ENCODE measurements at regions not wholly inside any gene's neighbourhood (a gene's known extent, or its start where the extent isn't known, plus 50 kb on each side); places are given as distances from the start of the nearest gene placed in this dataset.
A peak's percentile ranks its signal among the peaks of the same experiment; 100 is the strongest.

- Histone ChIP-seq H3K27me3 (replicated peaks; ENCODE audit: control insufficient read depth, insufficient read depth, low read length) (no peaks in the 10 kb centered on the region), H3K4me3 (ENCODE audit: low read length) (no peak overlapping the region), H3K4me1 (ENCODE audit: control insufficient read depth, insufficient read depth, low read length) (no peaks in the 10 kb centered on the region), H3K9me3 (ENCODE audit: control insufficient read depth, low read length) (no peaks in the 10 kb centered on the region), H3K36me3 (ENCODE audit: control insufficient read depth, insufficient read depth, low read length, severe bottlenecking) (no peaks in the 10 kb centered on the region), H3K9ac (ENCODE audit: low read length) (no peak overlapping the region)
- DNase-seq (ENCODE audit: low read depth), result no peak
These were observed 541.8 kb downstream of the ETV1 start for GRCh38 chr7:13447637-13448036.

GRCh38 chr7:13448243-13448642 is 541.2 kb downstream of the ETV1 start:
- H3K9ac ChIP-seq (ENCODE audit: low read length), result no peak overlapping the region
- no peaks in the 10 kb centered on the region for H3K27me3 ChIP-seq (replicated peaks; ENCODE audit: control insufficient read depth, insufficient read depth, low read length)

GRCh38 chr7:13449460-13449859 is 540.0 kb downstream of the ETV1 start:
- Histone ChIP-seq H3K4me1 (ENCODE audit: control insufficient read depth, insufficient read depth, low read length) (no peaks in the 10 kb centered on the region), H3K9ac (ENCODE audit: low read length) (no peak overlapping the region), H3K9me3 (ENCODE audit: control insufficient read depth, low read length) (no peaks in the 10 kb centered on the region), H3K27me3 (replicated peaks; ENCODE audit: control insufficient read depth, insufficient read depth, low read length) (no peaks in the 10 kb centered on the region), H3K4me3 (ENCODE audit: low read length) (no peak overlapping the region), H3K36me3 (ENCODE audit: control insufficient read depth, insufficient read depth, low read length, severe bottlenecking) (no peaks in the 10 kb centered on the region)
- DNase-seq (ENCODE audit: low read depth), result no peak

More at GRCh38 chr7:13448243-13448642, 541.2 kb downstream of the ETV1 start:
- no peak overlapping the region for H3K4me3 ChIP-seq (ENCODE audit: low read length)
- no peaks in the 10 kb centered on the region for H3K36me3 ChIP-seq (ENCODE audit: control insufficient read depth, insufficient read depth, low read length, severe bottlenecking)
- no peaks in the 10 kb centered on the region for H3K4me1 ChIP-seq (ENCODE audit: control insufficient read depth, insufficient read depth, low read length)
- H3K9me3 ChIP-seq (ENCODE audit: control insufficient read depth, low read length), result no peaks in the 10 kb centered on the region
- no peak for DNase-seq (ENCODE audit: low read depth)

GRCh38 chr7:13454916-13455592 is 534.4 kb downstream of the ETV1 start:
- no peak overlapping the region for H3K4me3 ChIP-seq (ENCODE audit: low read length)
- H3K27me3 ChIP-seq (replicated peaks; ENCODE audit: control insufficient read depth, insufficient read depth, low read length), result no peaks in the 10 kb centered on the region
- no peaks in the 10 kb centered on the region for H3K36me3 ChIP-seq (ENCODE audit: control insufficient read depth, insufficient read depth, low read length, severe bottlenecking)
- no peaks in the 10 kb centered on the region for H3K9me3 ChIP-seq (ENCODE audit: control insufficient read depth, low read length)
- H3K4me1 ChIP-seq (ENCODE audit: control insufficient read depth, insufficient read depth, low read length), result no peaks in the 10 kb centered on the region
- H3K9ac ChIP-seq (ENCODE audit: low read length), result no peak overlapping the region
- no peak for DNase-seq (ENCODE audit: low read depth)

- H3K9ac ChIP-seq (ENCODE audit: low read length), result no peak overlapping the region
- DNase-seq (ENCODE audit: low read depth), result no peak
- no peaks in the 10 kb centered on the region for H3K27me3 ChIP-seq (replicated peaks; ENCODE audit: control insufficient read depth, insufficient read depth, low read length)
- no peak overlapping the region for H3K4me3 ChIP-seq (ENCODE audit: low read length)
- H3K4me1 ChIP-seq (ENCODE audit: control insufficient read depth, insufficient read depth, low read length), result peaks cover 3% of the 10 kb centered on the region
- H3K36me3 ChIP-seq (ENCODE audit: control insufficient read depth, insufficient read depth, low read length, severe bottlenecking), result no peaks in the 10 kb centered on the region
- no peaks in the 10 kb centered on the region for H3K9me3 ChIP-seq (ENCODE audit: control insufficient read depth, low read length)
These were observed 531.7 kb downstream of the ETV1 start for GRCh38 chr7:13457790-13458189.

- Histone ChIP-seq H3K36me3 (ENCODE audit: control insufficient read depth, insufficient read depth, low read length, severe bottlenecking) (no peaks in the 10 kb centered on the region), H3K4me1 (ENCODE audit: control insufficient read depth, insufficient read depth, low read length) (peaks cover 3% of the 10 kb centered on the region), H3K9ac (ENCODE audit: low read length) (no peak overlapping the region), H3K9me3 (ENCODE audit: control insufficient read depth, low read length) (no peaks in the 10 kb centered on the region), H3K4me3 (ENCODE audit: low read length) (no peak overlapping the region), H3K27me3 (replicated peaks; ENCODE audit: control insufficient read depth, insufficient read depth, low read length) (no peaks in the 10 kb centered on the region)
- peak; percentile 5 for DNase-seq (ENCODE audit: low read depth)
These were observed 522.5 kb downstream of the ETV1 start for GRCh38 chr7:13466874-13467547.

GRCh38 chr7:13476881-13477444 is 512.5 kb downstream of the ETV1 start:
- no peak overlapping the region for H3K4me3 ChIP-seq (ENCODE audit: low read length)
- no peaks in the 10 kb centered on the region for H3K9me3 ChIP-seq (ENCODE audit: control insufficient read depth, low read length)
- DNase-seq (ENCODE audit: low read depth), result no peak
- no peak overlapping the region for H3K9ac ChIP-seq (ENCODE audit: low read length)
- no peaks in the 10 kb centered on the region for H3K36me3 ChIP-seq (ENCODE audit: control insufficient read depth, insufficient read depth, low read length, severe bottlenecking)
- no peaks in the 10 kb centered on the region for H3K4me1 ChIP-seq (ENCODE audit: control insufficient read depth, insufficient read depth, low read length)
- no peaks in the 10 kb centered on the region for H3K27me3 ChIP-seq (replicated peaks; ENCODE audit: control insufficient read depth, insufficient read depth, low read length)

GRCh38 chr7:13489386-13489785 is 500.1 kb downstream of the ETV1 start:
- Histone ChIP-seq H3K4me1 (ENCODE audit: control insufficient read depth, insufficient read depth, low read length) (no peaks in the 10 kb centered on the region), H3K36me3 (ENCODE audit: control insufficient read depth, insufficient read depth, low read length, severe bottlenecking) (no peaks in the 10 kb centered on the region), H3K9me3 (ENCODE audit: control insufficient read depth, low read length) (no peaks in the 10 kb centered on the region), H3K27me3 (replicated peaks; ENCODE audit: control insufficient read depth, insufficient read depth, low read length) (no peaks in the 10 kb centered on the region), H3K4me3 (ENCODE audit: low read length) (no peak overlapping the region), H3K9ac (ENCODE audit: low read length) (no peak overlapping the region)
- DNase-seq (ENCODE audit: low read depth), result no peak

GRCh38 chr7:13496976-13497375 is 492.5 kb downstream of the ETV1 start:
- no peaks in the 10 kb centered on the region for H3K36me3 ChIP-seq (ENCODE audit: control insufficient read depth, insufficient read depth, low read length, severe bottlenecking)
- no peak overlapping the region for H3K4me3 ChIP-seq (ENCODE audit: low read length)
- H3K9me3 ChIP-seq (ENCODE audit: control insufficient read depth, low read length), result no peaks in the 10 kb centered on the region
- no peak overlapping the region for H3K9ac ChIP-seq (ENCODE audit: low read length)
- no peaks in the 10 kb centered on the region for H3K4me1 ChIP-seq (ENCODE audit: control insufficient read depth, insufficient read depth, low read length)
- no peak for DNase-seq (ENCODE audit: low read depth)
- no peaks in the 10 kb centered on the region for H3K27me3 ChIP-seq (replicated peaks; ENCODE audit: control insufficient read depth, insufficient read depth, low read length)

GRCh38 chr7:13508586-13508985 is 480.9 kb downstream of the ETV1 start:
- Histone ChIP-seq H3K27me3 (replicated peaks; ENCODE audit: control insufficient read depth, insufficient read depth, low read length) (no peaks in the 10 kb centered on the region), H3K4me3 (ENCODE audit: low read length) (no peak overlapping the region), H3K9ac (ENCODE audit: low read length) (no peak overlapping the region), H3K9me3 (ENCODE audit: control insufficient read depth, low read length) (peaks cover 14% of the 10 kb centered on the region), H3K36me3 (ENCODE audit: control insufficient read depth, insufficient read depth, low read length, severe bottlenecking) (no peaks in the 10 kb centered on the region), H3K4me1 (ENCODE audit: control insufficient read depth, insufficient read depth, low read length) (no peaks in the 10 kb centered on the region)
- peak; percentile 26 for DNase-seq (ENCODE audit: low read depth)

GRCh38 chr7:13518738-13519137 is 470.7 kb downstream of the ETV1 start:
- Histone ChIP-seq H3K36me3 (ENCODE audit: control insufficient read depth, insufficient read depth, low read length, severe bottlenecking) (no peaks in the 10 kb centered on the region), H3K4me3 (ENCODE audit: low read length) (no peak overlapping the region), H3K9ac (ENCODE audit: low read length) (no peak overlapping the region), H3K9me3 (ENCODE audit: control insufficient read depth, low read length) (no peaks in the 10 kb centered on the region), H3K4me1 (ENCODE audit: control insufficient read depth, insufficient read depth, low read length) (peaks cover 6% of the 10 kb centered on the region), H3K27me3 (replicated peaks; ENCODE audit: control insufficient read depth, insufficient read depth, low read length) (no peaks in the 10 kb centered on the region)
- DNase-seq (ENCODE audit: low read depth), result no peak
